ENCODE measurements at regions not wholly inside any gene's neighbourhood (a gene's known extent, or its start where the extent isn't known, plus 50 kb on each side); places are given as distances from the start of the nearest gene placed in this dataset.

- peak; percentile 43 for TF ChIP-seq PRDM10 (IDR thresholded peaks at IDR 0.05; ENCODE audit: partially characterized antibody)
- no peak for TF ChIP-seq ETS2 (tag; IDR thresholded peaks at IDR 0.05; ENCODE audit: borderline replicate concordance, poor library complexity, severe bottlenecking)
- TF ChIP-seq, protein P1, sequence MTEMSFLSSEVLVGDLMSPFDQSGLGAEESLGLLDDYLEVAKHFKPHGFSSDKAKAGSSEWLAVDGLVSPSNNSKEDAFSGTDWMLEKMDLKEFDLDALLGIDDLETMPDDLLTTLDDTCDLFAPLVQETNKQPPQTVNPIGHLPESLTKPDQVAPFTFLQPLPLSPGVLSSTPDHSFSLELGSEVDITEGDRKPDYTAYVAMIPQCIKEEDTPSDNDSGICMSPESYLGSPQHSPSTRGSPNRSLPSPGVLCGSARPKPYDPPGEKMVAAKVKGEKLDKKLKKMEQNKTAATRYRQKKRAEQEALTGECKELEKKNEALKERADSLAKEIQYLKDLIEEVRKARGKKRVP (CRISPR knock-in tag; IDR thresholded peaks at IDR 0.05): no peak
- TF ChIP-seq PHF21A (IDR thresholded peaks at IDR 0.05; ENCODE audit: borderline replicate concordance, low read depth): no peak
- TF ChIP-seq ZNF165 (CRISPR knock-in tag; IDR thresholded peaks at IDR 0.05; ENCODE audit: borderline replicate concordance): no peak
- no peak for TF ChIP-seq CREB1 (IDR thresholded peaks at IDR 0.05)
- TF ChIP-seq CREB1 (CRISPR knock-in tag; IDR thresholded peaks at IDR 0.05): no peak
- no peak for TF ChIP-seq KLF16 (IDR thresholded peaks at IDR 0.05)
- TF ChIP-seq, protein P2, sequence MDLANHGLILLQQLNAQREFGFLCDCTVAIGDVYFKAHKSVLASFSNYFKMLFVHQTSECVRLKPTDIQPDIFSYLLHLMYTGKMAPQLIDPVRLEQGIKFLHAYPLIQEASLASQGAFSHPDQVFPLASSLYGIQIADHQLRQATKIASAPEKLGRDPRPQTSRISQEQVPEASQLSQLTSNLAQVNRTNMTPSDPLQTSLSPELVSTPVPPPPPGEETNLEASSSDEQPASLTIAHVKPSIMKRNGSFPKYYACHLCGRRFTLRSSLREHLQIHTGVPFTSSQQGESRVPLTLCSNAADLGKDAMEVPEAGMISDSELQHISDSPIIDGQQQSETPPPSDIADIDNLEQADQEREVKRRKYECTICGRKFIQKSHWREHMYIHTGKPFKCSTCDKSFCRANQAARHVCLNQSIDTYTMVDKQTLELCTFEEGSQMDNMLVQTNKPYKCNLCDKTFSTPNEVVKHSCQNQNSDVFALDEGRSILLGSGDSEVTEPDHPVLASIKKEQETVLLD (IDR thresholded peaks at IDR 0.05): no peak
- TF ChIP-seq RNF219 (CRISPR knock-in tag; IDR thresholded peaks at IDR 0.05): no peak
Measured at GRCh38 chr17:77445760-77446532, 305.2 kb downstream of the SEC14L1 start (continued).
